PC-9 (cell line): ENCODE measurements at regions not wholly inside any gene's neighbourhood (a gene's known extent, or its start where the extent isn't known, plus 50 kb on each side); places are given as distances from the start of the nearest gene placed in this dataset.
"Not testable (repeated sequence)": the region's sequence is repeated elsewhere in the genome, so short reads cannot be mapped to it uniquely, and the experiment has no call there.

ENCODE experiments used
- BruUV-seq: library from RNA; stranded (reverse); fragments of 400-500 nt; replicated peaks from 2 replicates; lab custom pipeline; 2021; lab: Mats Ljungman, UMichigan
- CTCF ChIA-PET: fragments of 300-600 bp; sonication (Branson Sonifier 250); formaldehyde crosslinking; loops from one replicate; lab custom pipeline; 2022; ENCODE audit warnings: antibody characterized with exemption; lab: Charles Lee
- POLR2A ChIA-PET: fragments of 300-600 bp; sonication (Branson Sonifier 250); formaldehyde crosslinking; loops from one replicate; lab custom pipeline; 2022; ENCODE audit warnings: antibody characterized with exemption; ENCODE audit not compliant: unreplicated experiment; lab: Charles Lee
- DNase-seq, 2 experiments: peaks; one replicate each; pipeline versions ENCODE4 v3.0.0 to v3.0.0-alpha.2; 2015 to 2022; ENCODE audit warnings: mixed read lengths in 1 of 2
- H2AFZ ChIP-seq: fragments of 200-600 bp; sonication (generic); 2 replicates; pipeline ENCODE4 v1.8.1; 2017; ENCODE audit warnings: antibody characterized with exemption
- H3F3A ChIP-seq: fragments of 200-600 bp; sonication (generic); 2 replicates; pipeline ENCODE4 v1.8.1; 2017; ENCODE audit warnings: antibody characterized with exemption, mild to moderate bottlenecking, low read depth; ENCODE audit not compliant: insufficient read depth
- H3K27ac ChIP-seq: fragments of 200-600 bp; sonication (generic); 2 replicates; pipeline ENCODE4 v1.6.1; 2016; ENCODE audit warnings: mixed run types
- H3K27me3 ChIP-seq: fragments of 200-600 bp; sonication (generic); 2 replicates; pipeline ENCODE4 v1.6.1; 2016; ENCODE audit warnings: low read depth, mixed run types; ENCODE audit not compliant: insufficient read depth
- H3K36me3 ChIP-seq: fragments of 200-600 bp; sonication (generic); 2 replicates; pipeline ENCODE4 v1.6.1; 2016; ENCODE audit warnings: low read depth, mixed run types
- H3K4me1 ChIP-seq: fragments of 200-600 bp; sonication (generic); replicated peaks from 2 replicates; pipeline ENCODE4 v1.6.1; 2016; ENCODE audit warnings: mixed run types; ENCODE audit not compliant: insufficient read depth
- H3K4me2 ChIP-seq: fragments of 200-600 bp; sonication (generic); 2 replicates; pipeline ENCODE4 v1.6.1; 2017; ENCODE audit warnings: mixed run types
- H3K4me3 ChIP-seq: fragments of 200-600 bp; sonication (generic); 2 replicates; pipeline ENCODE4 v1.6.1; 2016; ENCODE audit warnings: mixed run types
- H3K79me2 ChIP-seq: fragments of 200-600 bp; sonication (generic); 2 replicates; pipeline ENCODE4 v1.6.1; 2017; ENCODE audit warnings: low read depth, mixed run types
- H3K9me2 ChIP-seq: fragments of 200-600 bp; sonication (generic); 2 replicates; pipeline ENCODE4 v1.8.1; 2017; ENCODE audit warnings: mild to moderate bottlenecking; ENCODE audit not compliant: insufficient read depth
- H3K9me3 ChIP-seq: fragments of 200-600 bp; sonication (generic); 2 replicates; pipeline ENCODE4 v1.8.1; 2016; ENCODE audit warnings: low read depth; ENCODE audit not compliant: insufficient read depth
- H4K20me1 ChIP-seq: fragments of 200-600 bp; sonication (generic); 2 replicates; pipeline ENCODE4 v1.8.1; 2017; ENCODE audit not compliant: insufficient read depth
- CTCF ChIP-seq: fragments of 200-600 bp; sonication (generic); conservative IDR thresholded peaks from 2 replicates; pipeline ENCODE4 v1.6.1; 2017; ENCODE audit warnings: mixed run types, antibody characterized with exemption, mild to moderate bottlenecking, moderate library complexity
- EZH2 ChIP-seq: fragments of 200-600 bp; sonication (generic); IDR thresholded peaks from 2 replicates; pipeline ENCODE4 v1.8.0; 2017; ENCODE audit warnings: antibody characterized with exemption, low read depth
- intact Hi-C: fragments of 100-400 bp; cut with micrococcal nuclease; formaldehyde crosslinking; loops from one replicate; pipeline ENCODE4 v1.10.0; 2022; ENCODE audit not compliant: unreplicated experiment

DNA sequence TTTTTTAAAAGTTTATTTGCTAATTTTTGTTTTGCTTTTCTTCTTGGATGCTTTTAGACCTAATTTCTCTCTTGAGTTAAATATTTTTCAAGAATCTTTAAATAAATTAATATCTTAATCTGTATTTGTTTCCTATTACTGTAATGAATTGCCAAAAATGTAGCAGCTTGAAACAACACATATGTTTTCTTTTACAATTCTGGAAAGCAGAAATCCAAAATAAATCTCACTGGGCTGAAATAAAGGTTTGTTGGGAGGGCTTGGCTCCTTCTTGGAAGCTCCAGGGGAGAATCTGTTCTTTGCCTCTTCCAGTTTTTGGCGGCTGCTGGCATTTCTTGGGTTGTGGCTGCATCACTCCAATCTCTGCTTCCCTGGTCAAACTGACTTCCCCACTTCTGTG lies 658.1 kb upstream of the ARRDC3 start:
- TF ChIP-seq CTCF: no peak
- no peak for TF ChIP-seq EZH2
- no peak overlapping the region for H3K4me3 ChIP-seq
- POLR2A ChIA-PET: no interaction called here
- no peaks in the 10 kb centered on the region for H3K9me3 ChIP-seq
- no peak overlapping the region for H3K27ac ChIP-seq
- H4K20me1 ChIP-seq: no peaks in the 10 kb centered on the region
- intact Hi-C loops: no loop called here
- no peaks in the 10 kb centered on the region for H3K27me3 ChIP-seq
- no peaks in the 10 kb centered on the region for H3K9me2 ChIP-seq
- BruUV-seq: no TSS peak
- DNase-seq: no peak
- H3F3A ChIP-seq: no peaks in the 10 kb centered on the region
- H3K4me1 ChIP-seq: no peaks in the 10 kb centered on the region
- no peak overlapping the region for H2AFZ ChIP-seq
- H3K4me2 ChIP-seq: no peak overlapping the region
- CTCF ChIA-PET: no interaction called here
- H3K79me2 ChIP-seq: no peaks in the 10 kb centered on the region
- H3K36me3 ChIP-seq: no peaks in the 10 kb centered on the region

DNA sequence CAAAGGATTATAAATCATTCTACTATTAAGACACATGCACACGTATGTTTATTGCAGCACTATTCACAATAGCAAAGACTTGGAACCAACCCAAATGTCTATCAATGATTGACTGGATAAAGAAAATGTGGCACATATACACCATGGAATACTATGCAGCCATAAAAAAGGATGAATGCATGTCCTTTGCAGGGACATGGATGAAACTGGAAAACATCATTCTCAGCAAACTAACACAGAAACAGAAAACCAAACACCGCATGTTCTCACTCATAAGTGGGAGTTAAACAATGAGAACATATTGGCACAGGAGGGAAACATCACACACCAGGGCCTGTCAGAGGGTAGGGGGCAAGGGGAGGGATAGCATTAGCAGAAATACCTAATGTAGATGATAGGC lies 646.7 kb upstream of the ARRDC3 start:
- H3K27me3 ChIP-seq, H3K9me2 ChIP-seq, H3F3A ChIP-seq, H3K9me3 ChIP-seq, DNase-seq, H3K27ac ChIP-seq, H3K4me1 ChIP-seq, H4K20me1 ChIP-seq, POLR2A ChIA-PET, H2AFZ ChIP-seq, H3K36me3 ChIP-seq, intact Hi-C loops, H3K4me3 ChIP-seq, H3K79me2 ChIP-seq, H3K4me2 ChIP-seq, BruUV-seq, CTCF ChIA-PET: not testable (repeated sequence)

- TF ChIP-seq CTCF (no peak), EZH2 (no peak)
- CTCF ChIA-PET: no interaction called here
These were observed 640.4 kb upstream of the ARRDC3 start for GRCh38 chr5:92023555-92023954.

GRCh38 chr5:92023141-92023471 lies 640.0 kb upstream of the ARRDC3 start:
- TF ChIP-seq EZH2 (no peak), CTCF (no peak)
- intact Hi-C loops: no loop called here
- ChIA-PET CTCF (no interaction called here), POLR2A (no interaction called here)
- Histone ChIP-seq H3F3A (no peaks in the 10 kb centered on the region), H2AFZ (no peak overlapping the region), H4K20me1 (no peaks in the 10 kb centered on the region), H3K27me3 (no peaks in the 10 kb centered on the region), H3K4me2 (no peak overlapping the region), H3K36me3 (no peaks in the 10 kb centered on the region), H3K79me2 (no peaks in the 10 kb centered on the region), H3K9me2 (no peaks in the 10 kb centered on the region), H3K27ac (no peak overlapping the region), H3K4me3 (no peak overlapping the region), H3K9me3 (no peaks in the 10 kb centered on the region), H3K4me1 (peaks cover 6% of the 10 kb centered on the region; the same call in 1 of the 2 replicates)
- BruUV-seq: no TSS peak
- DNase-seq: no peak

More at GRCh38 chr5:92023555-92023954, 640.4 kb upstream of the ARRDC3 start:
- intact Hi-C loops: no loop called here
- Histone ChIP-seq H3K36me3 (no peaks in the 10 kb centered on the region), H3K4me3 (no peak overlapping the region), H3K9me3 (no peaks in the 10 kb centered on the region), H2AFZ (no peak overlapping the region), H3F3A (no peaks in the 10 kb centered on the region), H3K4me2 (no peak overlapping the region), H3K79me2 (no peaks in the 10 kb centered on the region), H3K4me1 (peaks cover 6% of the 10 kb centered on the region; the same call in 1 of the 2 replicates), H3K27ac (no peak overlapping the region), H3K9me2 (no peaks in the 10 kb centered on the region), H4K20me1 (no peaks in the 10 kb centered on the region), H3K27me3 (no peaks in the 10 kb centered on the region)
- DNase-seq: no peak
- no TSS peak for BruUV-seq
- POLR2A ChIA-PET: no interaction called here
